Endothelial cell of umbilical vein (primary cell): ENCODE measurements at regions not wholly inside any gene's neighbourhood (a gene's known extent, or its start where the extent isn't known, plus 50 kb on each side); places are given as distances from the start of the nearest gene placed in this dataset.

Source experiments
- BruUV-seq: library from RNA; stranded (reverse); fragments of 400-500 nt; replicated peaks from 2 replicates; lab custom pipeline; 2021; lab: Mats Ljungman, UMichigan
- CTCF ChIA-PET: fragments of 300-600, 350-600 bp; sonication (Branson Sonifier 250); formaldehyde crosslinking; loops from one replicate; lab custom pipeline; 2021; ENCODE audit warnings: antibody characterized with exemption, inconsistent platforms; lab: Charles Lee
- POLR2A ChIA-PET: fragments of 300-600, 350-600 bp; sonication (Branson Sonifier 250); formaldehyde crosslinking; loops from one replicate; lab custom pipeline; 2021; ENCODE audit warnings: antibody characterized with exemption, inconsistent platforms; lab: Charles Lee
- DNase-seq: peaks from one replicate; pipeline ENCODE4 v3.0.0-alpha.2; 2011; ENCODE audit warnings: low read depth, low spot score
- FAIRE-seq: peaks from 2 replicates; lab custom pipeline; 2011; peaks lifted over from hg19 to GRCh38; lab: Jason Lieb, UNC
- H2AFZ ChIP-seq: 2 replicates; pipeline ENCODE4 v1.6.0; 2012; ENCODE audit warnings: low read depth, low read length, control low read depth, inconsistent platforms
- H3K27ac ChIP-seq: 2 replicates; pipeline ENCODE4 v1.5.1; 2011; ENCODE audit warnings: low read depth, mild to moderate bottlenecking, control low read depth, low read length, moderate library complexity; ENCODE audit not compliant: insufficient read depth
- H3K27me3 ChIP-seq, 2 experiments: 2 replicates each; pipeline versions ENCODE4 v1.6.0 to v1.6.1; 2011; ENCODE audit warnings: low read length in 2 of 2, mixed read lengths in 1 of 2; ENCODE audit not compliant: control insufficient read depth in 2 of 2, insufficient read depth in 2 of 2
- H3K36me3 ChIP-seq, 2 experiments: 2 replicates in 1 of 2; 3 replicates in 1 of 2; pipeline ENCODE4 v1.5.1; 2011; ENCODE audit warnings: low read length in 2 of 2, mild to moderate bottlenecking in 1 of 2, moderate library complexity in 1 of 2; ENCODE audit not compliant: control insufficient read depth in 2 of 2, insufficient read depth in 2 of 2; ENCODE audit errors: extremely low read depth in 1 of 2
- H3K4me1 ChIP-seq: 3 replicates; pipeline ENCODE4 v1.5.1; 2011; ENCODE audit warnings: mild to moderate bottlenecking, low read length; ENCODE audit not compliant: control insufficient read depth, insufficient read depth; ENCODE audit errors: extremely low read depth
- H3K4me2 ChIP-seq: 2 replicates; pipeline ENCODE4 v1.6.1; 2011; ENCODE audit warnings: low read length, control low read depth, mixed read lengths; ENCODE audit not compliant: insufficient read depth
- H3K4me3 ChIP-seq, 3 experiments: fragments of 200-600 bp in 1 of 3; sonication (generic), shearing (Covaris generic) in 1 of 3; replicated peaks in 1 of 3; 2 replicates each; pipeline ENCODE4 v1.5.1; 2011 to 2016; ENCODE audit warnings: control low read depth in 3 of 3, low read length in 3 of 3, mild to moderate bottlenecking in 2 of 3, inconsistent platforms in 1 of 3, low read depth in 1 of 3, moderate library complexity in 1 of 3; ENCODE audit not compliant: insufficient read depth in 1 of 3
- H3K79me2 ChIP-seq: 2 replicates; pipeline ENCODE4 v1.6.0; 2012; ENCODE audit warnings: low read length, inconsistent platforms; ENCODE audit not compliant: control insufficient read depth, insufficient read depth
- H3K9ac ChIP-seq: replicated peaks from 2 replicates; pipeline ENCODE3; 2011; ENCODE audit warnings: low read length, control low read depth; ENCODE audit not compliant: insufficient read depth; ENCODE audit errors: extremely low read depth
- H3K9me1 ChIP-seq: replicated peaks from 3 replicates; pipeline ENCODE4 v1.6.0; 2011; ENCODE audit warnings: mild to moderate bottlenecking, low read length; ENCODE audit not compliant: control insufficient read depth, insufficient read depth; ENCODE audit errors: extremely low read depth
- H3K9me3 ChIP-seq: replicated peaks from 2 replicates; pipeline ENCODE4 v1.5.1; 2012; ENCODE audit warnings: low read length, inconsistent platforms; ENCODE audit not compliant: control insufficient read depth, insufficient read depth
- H4K20me1 ChIP-seq: replicated peaks from 2 replicates; pipeline ENCODE3; 2011; ENCODE audit warnings: mild to moderate bottlenecking, low read length; ENCODE audit not compliant: control insufficient read depth, insufficient read depth; ENCODE audit errors: extremely low read depth
- EZH2 ChIP-seq: IDR thresholded peaks from 2 replicates; pipeline ENCODE4 v1.6.1; 2012; ENCODE audit warnings: borderline replicate concordance, low read depth, mild to moderate bottlenecking, moderate library complexity, low read length, inconsistent platforms; ENCODE audit not compliant: severe bottlenecking
- FOS ChIP-seq: IDR thresholded peaks from 2 replicates; pipeline ENCODE4 v1.6.1; 2011; ENCODE audit warnings: mild to moderate bottlenecking, low read length, moderate library complexity, borderline replicate concordance; ENCODE audit not compliant: insufficient read depth
- GATA2 ChIP-seq: IDR thresholded peaks from 2 replicates; pipeline ENCODE4 v1.7.0; 2011; ENCODE audit warnings: low read depth, mild to moderate bottlenecking, moderate library complexity, mixed read lengths, low read length; ENCODE audit not compliant: insufficient read length, insufficient read depth
- JUN ChIP-seq: IDR thresholded peaks from 2 replicates; pipeline ENCODE4 v1.6.1; 2011; ENCODE audit warnings: borderline replicate concordance, low read depth; ENCODE audit not compliant: insufficient read length, insufficient read depth
- MYC ChIP-seq: IDR thresholded peaks from one replicate; pipeline ENCODE4 v1.6.1; 2011; ENCODE audit warnings: mild to moderate bottlenecking, low read depth, low read length
- POLR2A ChIP-seq: IDR thresholded peaks from 2 replicates; pipeline ENCODE4 v1.6.1; 2012; ENCODE audit warnings: low read depth, mild to moderate bottlenecking, control low read depth, low read length
- POLR2AphosphoS5 ChIP-seq: IDR thresholded peaks from 2 replicates; pipeline ENCODE4 v1.6.1; 2012; ENCODE audit warnings: low read depth, mild to moderate bottlenecking, control low read depth, low read length, moderate library complexity; ENCODE audit not compliant: insufficient read depth
- dilution Hi-C: fragments of 300-500 bp; cut with MboI; formaldehyde crosslinking; loops from one replicate; pipeline ENCODE4 v1.15.0; 2019; ENCODE audit warnings: low sequenced_read_pairs; ENCODE audit not compliant: extremely low pct_ligation_motif_present
- intact Hi-C: fragments of 100-400 bp; cut with micrococcal nuclease; formaldehyde crosslinking; loops from one replicate; pipeline ENCODE4 v1.10.0; 2022
- TF ChIP-seq, protein P1 (sequence below): IDR thresholded peaks from 2 replicates; pipeline ENCODE4 v1.6.1; 2011; ENCODE audit not compliant: insufficient read depth, insufficient read length
- TF ChIP-seq, protein P2 (sequence below), 2 donors: IDR thresholded peaks; 1 replicate in 1 of 2; 2 replicates in 1 of 2; pipeline ENCODE4 v1.5.1; 2011; ENCODE audit warnings: low read length in 2 of 2, mild to moderate bottlenecking in 2 of 2, moderate library complexity in 2 of 2, control low read depth in 1 of 2, inconsistent platforms in 1 of 2, low read depth in 1 of 2; ENCODE audit not compliant: insufficient read depth in 1 of 2; ENCODE audit errors: extremely low read depth in 1 of 2

- no peak for TF ChIP-seq MYC
- TF ChIP-seq, protein P1, sequence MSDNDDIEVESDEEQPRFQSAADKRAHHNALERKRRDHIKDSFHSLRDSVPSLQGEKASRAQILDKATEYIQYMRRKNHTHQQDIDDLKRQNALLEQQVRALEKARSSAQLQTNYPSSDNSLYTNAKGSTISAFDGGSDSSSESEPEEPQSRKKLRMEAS = no peak
- TF ChIP-seq GATA2 = no peak
- POLR2A ChIA-PET = no interaction called here
These were observed 305.8 kb upstream of the GULP1 start for GRCh38 chr2:187985923-187986322.

DNA sequence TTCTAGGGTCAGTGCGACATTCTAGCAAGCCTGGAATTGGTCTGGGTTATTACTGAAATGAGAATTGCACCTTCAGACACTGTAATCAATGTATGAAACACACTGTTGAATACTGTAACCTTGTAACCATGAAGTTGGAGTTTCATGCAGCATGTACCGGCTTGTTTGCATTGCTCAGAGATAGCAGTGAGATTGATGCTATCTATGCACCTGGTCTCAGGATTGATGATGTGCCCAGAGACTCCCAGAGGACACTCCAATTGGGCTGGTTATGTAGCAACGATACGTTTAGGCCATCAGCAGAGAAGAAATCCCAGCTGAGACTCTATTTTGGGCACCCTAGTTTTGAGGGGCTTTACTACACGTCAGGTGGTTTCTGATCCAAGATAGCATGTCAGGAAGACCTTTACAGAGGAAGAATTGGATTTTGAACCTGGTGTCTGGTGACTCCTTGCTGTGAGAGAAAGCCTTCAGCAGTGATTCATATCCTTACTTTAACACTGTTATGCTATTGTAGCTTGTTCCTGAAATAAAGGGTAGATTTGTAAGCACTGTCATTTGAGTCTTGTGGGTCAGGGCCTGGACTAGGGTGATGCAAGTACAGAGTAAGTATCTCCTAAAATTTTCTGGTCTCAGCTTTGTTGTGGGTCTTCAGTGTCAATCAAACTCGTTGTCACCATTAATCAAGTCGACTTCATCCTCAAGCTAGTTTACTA lies 305.1 kb upstream of the GULP1 start:
- Histone ChIP-seq H3K4me1 (peaks cover 6% of the 10 kb centered on the region), H3K9me3 (no peaks in the 10 kb centered on the region), H4K20me1 (no peaks in the 10 kb centered on the region), H3K36me3 (no peaks in the 10 kb centered on the region), H3K9me1 (no peaks in the 10 kb centered on the region), H3K27ac (no peak overlapping the region), H2AFZ (peak overlapping the region; percentile 21), H3K79me2 (no peaks in the 10 kb centered on the region), H3K4me2 (no peak overlapping the region), H3K4me3 (no peak overlapping the region), H3K9ac (no peak overlapping the region), H3K27me3 (no peaks in the 10 kb centered on the region)
- intact Hi-C loops (no loop called here), dilution Hi-C loops (no loop called here)
- no peak for TF ChIP-seq POLR2AphosphoS5
- no peak for TF ChIP-seq GATA2
- TF ChIP-seq MYC = no peak
- TF ChIP-seq EZH2 = no peak
- no peak for TF ChIP-seq FOS
- TF ChIP-seq, protein P2, sequence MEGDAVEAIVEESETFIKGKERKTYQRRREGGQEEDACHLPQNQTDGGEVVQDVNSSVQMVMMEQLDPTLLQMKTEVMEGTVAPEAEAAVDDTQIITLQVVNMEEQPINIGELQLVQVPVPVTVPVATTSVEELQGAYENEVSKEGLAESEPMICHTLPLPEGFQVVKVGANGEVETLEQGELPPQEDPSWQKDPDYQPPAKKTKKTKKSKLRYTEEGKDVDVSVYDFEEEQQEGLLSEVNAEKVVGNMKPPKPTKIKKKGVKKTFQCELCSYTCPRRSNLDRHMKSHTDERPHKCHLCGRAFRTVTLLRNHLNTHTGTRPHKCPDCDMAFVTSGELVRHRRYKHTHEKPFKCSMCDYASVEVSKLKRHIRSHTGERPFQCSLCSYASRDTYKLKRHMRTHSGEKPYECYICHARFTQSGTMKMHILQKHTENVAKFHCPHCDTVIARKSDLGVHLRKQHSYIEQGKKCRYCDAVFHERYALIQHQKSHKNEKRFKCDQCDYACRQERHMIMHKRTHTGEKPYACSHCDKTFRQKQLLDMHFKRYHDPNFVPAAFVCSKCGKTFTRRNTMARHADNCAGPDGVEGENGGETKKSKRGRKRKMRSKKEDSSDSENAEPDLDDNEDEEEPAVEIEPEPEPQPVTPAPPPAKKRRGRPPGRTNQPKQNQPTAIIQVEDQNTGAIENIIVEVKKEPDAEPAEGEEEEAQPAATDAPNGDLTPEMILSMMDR (IDR thresholded peaks at IDR 0.05; ENCODE audit: extremely low read depth in 1 of 2, insufficient read depth in 1 of 2, low read depth in 1 of 2, low read length in 2 of 2) = no peak
- TF ChIP-seq POLR2A = no peak
- TF ChIP-seq, protein P1 = no peak
- no peak for TF ChIP-seq JUN
- peak; percentile 52 for FAIRE-seq
- ChIA-PET POLR2A (interaction anchor here (0.5 kb wide), 1 partner anchor 223 kb away, joined by 6 read pairs; no protein-coding TSS in a partner anchor), CTCF (interaction anchor here (1.1 to 1.5 kb wide), 3 partner anchors 74 to 998 kb away, joined by 3 to 4 read pairs (median 3); no protein-coding TSS in a partner anchor)
- no TSS peak for BruUV-seq
- DNase-seq = peak; percentile 27

More at GRCh38 chr2:187985923-187986322, 305.8 kb upstream of the GULP1 start:
- Histone ChIP-seq H2AFZ (peak overlapping the region; percentile 11), H3K27me3 (no peaks in the 10 kb centered on the region), H3K4me3 (no peak overlapping the region), H3K36me3 (no peaks in the 10 kb centered on the region), H3K9ac (no peak overlapping the region), H3K27ac (no peak overlapping the region), H3K4me1 (peaks cover 6% of the 10 kb centered on the region), H4K20me1 (no peaks in the 10 kb centered on the region), H3K4me2 (no peak overlapping the region), H3K79me2 (no peaks in the 10 kb centered on the region), H3K9me1 (no peaks in the 10 kb centered on the region), H3K9me3 (no peaks in the 10 kb centered on the region)
- no peak for DNase-seq
- intact Hi-C loops = no loop called here
- FAIRE-seq = peak; percentile 24
- BruUV-seq = no TSS peak
- dilution Hi-C loops = no loop called here
- CTCF ChIA-PET = interaction anchor here (1.5 kb wide), 1 partner anchor 142 kb away, joined by 3 read pairs; no protein-coding TSS in a partner anchor
